Upper lobe of left lung (tissue), 4 donors: ENCODE measurements at regions not wholly inside any gene's neighbourhood (a gene's known extent, or its start where the extent isn't known, plus 50 kb on each side); places are given as distances from the start of the nearest gene placed in this dataset.

Experiments used
- CTCF ChIP-seq, 6 experiments: fragments of 450-650 bp in 4 of 6; fragments of 200-600 bp in 2 of 6; sonication (generic) in 2 of 6; IDR thresholded peaks; one replicate each; pipeline ENCODE4 v1.5.1; 2016 to 2019; ENCODE audit warnings: antibody characterized with exemption in 6 of 6
- EP300 ChIP-seq, 4 donors: sonication (generic); formaldehyde crosslinking; IDR thresholded peaks; one replicate each; pipeline ENCODE4 v1.5.1; 2017; ENCODE audit warnings: antibody characterized with exemption in 4 of 4, control low read depth in 2 of 4
- POLR2A ChIP-seq, 4 donors: fragments of 450-650 bp; IDR thresholded peaks; one replicate each; pipeline ENCODE4 v1.5.1; 2016 to 2017; ENCODE audit warnings: antibody characterized with exemption in 4 of 4, mild to moderate bottlenecking in 2 of 4
- POLR2AphosphoS5 ChIP-seq, 2 donors: sonication (generic); formaldehyde crosslinking; IDR thresholded peaks; one replicate each; pipeline ENCODE4 v1.5.1; 2017; ENCODE audit warnings: antibody characterized with exemption in 2 of 2

- TF ChIP-seq CTCF (IDR thresholded peaks at IDR 0.05) (no peak), POLR2AphosphoS5 (IDR thresholded peaks at IDR 0.05) (no peak), POLR2A (IDR thresholded peaks at IDR 0.05) (no peak), EP300 (IDR thresholded peaks at IDR 0.05) (no peak)
Observed at GRCh38 chr7:17645500-17645899, 294.8 kb downstream of the SNX13 start.
